NCI-H748 (cell line): ENCODE measurements at regions not wholly inside any gene's neighbourhood (a gene's known extent, or its start where the extent isn't known, plus 50 kb on each side); places are given as distances from the start of the nearest gene placed in this dataset.
"Not testable (repeated sequence)": the region's sequence is repeated elsewhere in the genome, so short reads cannot be mapped to it uniquely, and the experiment has no call there.

Experiments
- DNase-seq: peaks from one replicate; lab custom pipeline; 2025; ENCODE audit not compliant: unreplicated experiment; lab: John Stamatoyannopoulos, UW

DNA sequence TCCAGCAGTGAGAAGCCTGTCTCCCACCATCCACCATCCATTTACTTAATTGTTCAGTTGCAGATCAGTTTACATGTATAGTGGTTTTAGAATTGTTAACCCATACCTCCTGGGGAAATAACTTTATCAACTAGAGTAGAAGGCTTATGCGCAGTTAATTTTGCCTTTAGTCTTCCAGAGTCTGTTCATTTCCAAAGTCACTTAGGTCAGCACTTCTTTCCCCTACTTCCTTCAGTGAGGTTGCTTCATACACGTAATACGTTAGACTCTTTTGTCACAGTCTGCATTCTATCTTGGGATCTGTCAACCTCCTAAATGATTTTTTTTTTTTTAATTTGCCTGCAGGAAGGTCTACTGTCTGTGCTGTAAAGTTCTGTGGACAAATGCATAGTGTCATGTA is 495.6 kb upstream of the ISX start:
- no peak for DNase-seq

DNA sequence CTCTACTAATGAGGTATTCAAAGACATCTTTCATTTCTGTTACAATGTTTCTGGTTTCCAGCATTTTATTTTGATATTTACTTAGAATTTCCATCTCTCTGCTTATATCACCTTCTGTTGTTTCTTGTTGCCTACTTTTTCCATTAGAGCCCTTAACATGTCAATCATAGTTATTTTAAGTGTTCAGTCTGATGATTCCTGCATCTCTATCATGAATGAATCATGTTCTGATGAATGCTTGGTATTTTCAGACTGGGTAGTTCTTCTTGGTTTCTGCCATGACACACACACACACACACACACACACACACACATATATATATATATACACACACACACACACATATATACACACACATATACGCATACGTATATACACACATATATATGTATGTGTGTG is 486.4 kb upstream of the ISX start:
- DNase-seq: no peak

DNA sequence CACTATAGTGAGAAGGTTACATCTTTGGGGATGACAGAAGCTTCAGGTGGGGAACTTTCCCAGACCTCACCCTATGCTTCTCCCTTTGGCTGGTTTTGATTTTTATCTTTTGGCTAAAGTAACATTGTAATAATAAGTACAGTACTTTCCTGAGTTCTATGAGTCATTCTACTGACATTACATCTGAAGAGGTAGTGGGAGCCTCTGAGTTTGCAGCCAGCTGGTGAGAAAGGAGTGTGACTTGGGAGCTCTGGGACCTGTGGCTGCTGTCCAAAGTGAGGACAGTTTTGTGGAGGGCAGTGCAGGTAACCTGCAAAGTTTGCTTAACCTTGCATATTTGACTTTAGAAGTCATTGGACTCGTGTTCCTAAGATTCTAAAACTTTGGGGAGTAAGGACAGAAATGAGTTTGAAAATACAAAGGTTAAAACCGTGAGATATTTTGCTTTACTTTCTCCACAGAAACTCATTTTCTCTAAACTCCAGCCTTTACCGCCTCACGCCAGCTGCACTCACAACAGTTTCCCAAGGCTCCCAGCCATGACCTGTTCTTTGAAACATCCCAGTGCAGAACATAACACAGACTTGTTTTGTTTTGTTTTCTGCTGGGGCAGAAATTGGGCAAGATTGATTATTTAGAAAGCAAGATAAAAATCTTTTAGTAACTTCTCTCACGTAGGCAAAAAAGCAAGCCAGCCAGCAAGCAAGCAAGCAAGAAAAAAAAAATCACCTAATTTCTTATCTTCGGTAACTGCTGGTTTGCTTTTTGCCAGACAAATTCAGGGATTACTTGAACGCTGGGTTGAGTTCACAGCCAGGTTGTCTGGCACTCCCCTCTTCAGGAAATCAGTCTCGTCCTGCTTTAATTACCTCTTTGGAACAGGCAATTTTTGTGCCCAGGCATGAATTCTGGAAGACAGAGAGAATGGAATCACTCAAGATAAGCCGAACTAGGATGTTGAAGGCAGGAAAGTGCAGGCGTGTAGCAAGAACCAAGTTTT is 478.3 kb upstream of the ISX start:
- DNase-seq: no peak

DNA sequence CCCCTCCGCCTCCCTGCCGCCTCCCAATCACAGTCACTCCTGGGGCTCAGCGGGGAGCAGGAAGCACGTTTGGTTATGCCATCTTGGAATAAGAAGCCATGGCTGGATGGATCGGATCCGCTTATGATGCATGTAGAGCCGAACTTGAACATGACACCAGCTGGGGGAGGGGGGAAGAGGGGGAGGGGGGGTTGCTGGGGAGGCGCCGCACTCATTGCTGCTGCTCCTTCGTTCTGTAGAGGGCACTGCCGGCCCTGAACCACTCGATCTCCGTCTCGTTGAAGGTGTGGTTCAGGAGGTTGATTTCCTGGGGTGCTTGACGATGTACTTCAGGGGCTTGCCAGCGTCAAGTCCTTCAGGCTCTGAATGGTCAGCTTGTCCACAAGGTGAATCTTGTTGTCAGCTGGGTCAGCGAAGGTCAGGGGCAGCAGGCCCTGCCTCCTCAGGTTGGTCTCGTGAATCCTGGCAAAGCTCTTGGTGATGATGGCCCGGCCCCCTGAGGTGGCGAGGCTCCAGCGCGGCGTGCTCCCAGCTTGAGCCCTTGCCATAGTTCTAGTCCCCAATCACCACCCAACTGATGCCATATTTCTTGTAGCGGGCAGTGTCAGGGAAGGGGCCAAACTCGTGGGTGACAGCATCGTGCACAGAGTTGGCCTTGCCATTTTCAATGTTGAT is 476.9 kb upstream of the ISX start:
- DNase-seq: no peak

DNA sequence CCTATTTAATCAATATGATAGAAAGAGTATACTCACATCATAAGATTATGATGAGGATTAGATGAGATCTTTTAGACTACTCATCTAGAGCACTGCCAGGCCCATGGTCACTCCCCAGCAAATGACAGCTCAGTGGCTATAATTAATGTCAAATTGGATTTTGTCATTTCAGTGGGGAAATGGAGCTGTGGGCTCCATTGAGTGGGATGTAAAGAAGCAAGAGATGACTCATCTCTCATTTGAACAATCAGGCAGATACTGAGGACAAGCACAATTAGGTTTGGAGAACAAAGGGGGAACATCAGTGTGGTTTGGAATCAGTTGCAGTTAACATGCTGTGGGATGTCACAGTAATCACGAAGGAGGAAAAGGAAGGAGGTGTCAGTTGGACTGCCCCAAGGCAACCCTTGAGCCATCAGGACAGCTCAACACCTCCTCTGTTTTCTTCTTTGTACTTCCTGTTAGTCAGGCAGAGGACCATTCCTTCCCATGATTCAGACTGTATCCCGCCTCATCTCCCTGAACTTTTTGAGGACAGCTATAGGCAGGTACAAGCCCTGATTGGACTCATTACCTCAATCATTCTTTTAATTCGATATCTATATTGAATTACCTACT is 473.7 kb upstream of the ISX start:
- no peak for DNase-seq

DNA sequence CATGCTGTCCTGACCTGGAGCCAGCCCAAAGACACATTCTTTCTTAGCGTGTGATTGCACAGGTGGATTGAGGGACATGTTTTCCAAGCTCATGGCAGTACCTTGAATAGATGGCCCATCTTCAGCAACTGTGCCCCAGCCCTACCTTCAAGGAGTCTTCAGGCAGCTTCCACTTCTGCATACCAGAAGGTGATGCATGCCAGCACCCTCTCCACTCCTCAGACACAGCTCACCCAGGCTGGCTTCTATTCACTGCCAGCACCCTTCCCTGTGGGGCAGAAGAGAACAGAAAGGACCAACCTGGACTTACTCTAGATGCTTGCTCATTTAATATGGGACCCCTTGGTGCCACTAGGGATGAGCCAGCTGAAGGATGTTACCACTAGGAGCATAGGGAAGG is 466.4 kb upstream of the ISX start:
- no peak for DNase-seq

DNA sequence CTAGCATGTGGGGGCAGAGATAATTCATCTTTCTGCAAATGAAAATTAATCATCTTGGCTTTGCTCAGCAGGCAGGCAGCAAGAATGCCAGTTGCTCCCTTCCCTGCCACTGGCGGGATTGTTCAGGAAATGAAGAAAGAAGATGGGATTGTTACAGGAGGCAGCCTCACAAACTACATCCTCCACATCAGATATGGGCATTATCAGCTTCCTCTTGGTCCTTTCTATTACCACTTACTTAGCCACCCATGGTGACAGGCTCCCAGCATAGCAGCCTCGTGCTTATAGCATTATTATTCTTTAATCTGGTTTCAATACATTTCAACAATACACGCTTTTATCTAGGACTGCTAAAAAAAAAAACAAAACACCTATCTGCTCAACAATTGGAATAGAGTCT is 461.6 kb upstream of the ISX start:
- no peak for DNase-seq

DNA sequence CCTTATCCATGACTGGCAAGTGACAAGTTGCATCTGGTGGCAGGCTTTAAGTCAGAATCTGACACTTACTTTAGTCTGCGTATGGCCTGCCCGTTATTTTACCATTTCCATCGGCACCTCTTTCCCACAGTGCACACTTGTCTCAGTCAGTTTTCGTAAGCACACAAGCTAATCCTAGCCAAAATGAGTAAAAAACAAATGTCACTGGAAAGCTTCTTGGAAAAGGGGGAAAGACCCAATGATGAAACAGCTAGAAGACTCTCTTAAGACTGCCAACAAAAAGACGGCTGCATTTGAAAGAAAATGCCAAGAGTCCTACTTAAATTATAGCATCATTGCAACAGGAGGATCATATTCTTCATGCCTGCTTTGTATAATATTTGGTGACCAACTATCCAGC is 457.9 kb upstream of the ISX start:
- no peak for DNase-seq

DNA sequence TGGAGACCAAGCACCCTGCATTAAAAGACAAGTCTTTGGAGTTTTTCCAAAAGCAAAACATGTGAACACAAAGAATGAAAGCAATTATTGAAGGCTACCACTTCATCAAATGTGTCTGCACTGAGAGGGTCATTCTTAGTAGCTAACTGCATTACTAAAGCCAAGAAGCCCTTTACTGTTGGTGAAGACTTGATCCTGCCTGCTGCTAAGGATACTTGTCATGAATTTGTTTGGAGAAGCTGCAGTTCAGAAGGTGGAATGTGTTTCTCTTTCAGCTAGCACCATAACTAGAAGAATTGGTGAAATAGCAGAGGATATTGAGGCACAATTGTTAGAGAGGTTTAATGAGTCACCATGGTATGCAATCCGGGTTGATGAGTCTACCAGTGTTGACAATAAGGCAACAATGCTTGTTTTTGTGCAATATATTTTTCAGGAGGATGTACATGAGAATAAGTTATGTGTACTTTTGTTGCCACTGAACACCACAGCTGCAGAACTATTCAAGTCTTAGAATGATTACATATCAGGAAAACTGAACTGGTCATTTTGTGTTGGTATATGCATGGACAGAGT is 457.3 kb upstream of the ISX start:
- DNase-seq: no peak

DNA sequence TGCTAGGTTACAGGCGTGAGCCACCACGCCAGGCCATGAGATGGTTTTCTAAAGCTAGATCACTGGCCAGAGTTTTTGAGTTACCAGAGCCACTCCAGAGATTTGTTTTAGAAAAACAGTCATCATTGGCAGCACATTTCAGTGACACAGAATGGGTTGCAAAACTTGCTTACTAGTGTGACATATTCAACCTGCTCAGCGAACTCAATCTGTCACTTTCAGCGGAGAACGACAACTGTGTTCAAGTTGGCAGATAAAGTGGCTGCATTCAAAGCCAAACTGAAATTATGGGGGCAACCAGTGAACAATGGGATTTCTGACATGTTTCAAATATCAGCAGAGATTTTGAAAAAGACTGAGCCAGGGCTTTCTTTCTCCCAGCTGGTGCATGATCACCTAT is 456.3 kb upstream of the ISX start:
- no peak for DNase-seq

DNA sequence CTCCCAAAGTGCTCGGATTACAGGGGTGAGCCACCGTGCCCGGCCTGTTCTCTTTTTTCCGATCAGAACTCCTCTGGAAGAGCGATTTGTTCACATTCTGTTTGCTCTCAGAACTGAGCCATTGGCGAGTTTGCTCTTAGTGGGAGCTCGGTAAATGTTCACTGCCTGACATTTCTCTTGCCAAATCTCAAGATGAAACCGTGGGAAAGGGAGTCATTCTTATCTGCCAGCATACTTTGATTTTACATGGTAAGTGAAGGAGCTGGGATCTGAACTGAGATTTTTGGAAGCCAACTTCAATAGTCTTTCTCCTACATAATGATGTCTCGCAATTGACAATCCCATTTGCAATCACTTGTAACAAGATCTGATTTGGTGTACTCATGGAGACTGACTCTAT is 445.8 kb upstream of the ISX start:
- DNase-seq: no peak

DNA sequence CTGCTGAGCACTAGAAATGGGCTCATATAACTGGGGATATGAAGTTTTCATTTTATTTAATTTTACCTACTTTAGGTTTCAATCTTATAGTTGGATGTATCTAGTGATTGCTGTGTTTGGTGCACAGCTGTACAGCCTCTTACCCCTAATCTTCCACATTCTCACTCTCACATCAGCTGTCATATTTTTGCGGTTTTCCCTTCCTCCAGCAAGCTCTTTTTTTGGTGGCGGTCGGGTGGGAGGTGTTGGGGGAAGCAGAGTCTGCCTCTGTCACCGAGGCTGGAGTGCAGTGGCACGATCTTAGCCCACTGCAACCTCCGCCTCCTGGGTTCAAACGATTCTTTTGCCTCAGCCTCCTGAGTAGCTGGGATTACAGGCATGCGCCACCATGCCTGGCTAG is 445.1 kb upstream of the ISX start:
- no peak for DNase-seq

DNA sequence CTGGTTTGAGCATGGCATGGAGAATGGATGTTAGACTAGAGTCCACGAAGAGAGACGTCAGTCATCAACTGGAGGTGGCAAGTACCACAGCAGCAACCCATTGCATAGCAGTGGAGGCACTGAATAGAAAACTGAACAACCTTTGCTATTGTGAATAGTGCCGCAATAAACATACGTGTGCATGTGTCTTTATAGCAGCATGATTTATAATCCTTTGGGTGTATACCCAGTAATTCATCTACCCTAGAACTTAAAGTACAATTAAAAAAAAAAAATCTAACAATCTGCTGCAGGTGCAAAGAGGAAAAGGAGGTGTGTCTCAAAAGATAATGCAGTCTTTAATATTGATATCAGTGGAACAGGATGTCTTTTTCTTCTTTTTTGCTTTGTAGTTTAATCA is 443.4 kb upstream of the ISX start:
- no peak for DNase-seq

DNA sequence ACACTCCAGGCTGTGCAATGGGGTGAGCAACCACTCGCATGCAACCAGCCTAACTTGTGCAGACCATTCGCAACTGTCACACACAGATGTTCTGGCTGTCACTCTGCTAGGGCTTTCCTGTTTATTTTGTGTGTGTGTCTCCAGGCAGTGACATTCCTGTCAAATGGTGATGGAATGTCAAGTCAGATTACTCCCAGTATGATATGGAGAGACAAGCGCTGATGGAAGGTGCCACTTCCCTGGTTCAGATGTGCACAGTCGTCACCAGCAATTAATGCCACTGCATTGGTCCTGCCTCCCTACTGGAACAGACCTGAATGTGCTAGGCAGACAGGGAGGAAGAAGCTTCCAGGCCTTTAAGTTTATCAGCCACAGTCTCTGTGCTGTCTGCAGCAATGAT is 442.4 kb upstream of the ISX start:
- DNase-seq: no peak

DNA sequence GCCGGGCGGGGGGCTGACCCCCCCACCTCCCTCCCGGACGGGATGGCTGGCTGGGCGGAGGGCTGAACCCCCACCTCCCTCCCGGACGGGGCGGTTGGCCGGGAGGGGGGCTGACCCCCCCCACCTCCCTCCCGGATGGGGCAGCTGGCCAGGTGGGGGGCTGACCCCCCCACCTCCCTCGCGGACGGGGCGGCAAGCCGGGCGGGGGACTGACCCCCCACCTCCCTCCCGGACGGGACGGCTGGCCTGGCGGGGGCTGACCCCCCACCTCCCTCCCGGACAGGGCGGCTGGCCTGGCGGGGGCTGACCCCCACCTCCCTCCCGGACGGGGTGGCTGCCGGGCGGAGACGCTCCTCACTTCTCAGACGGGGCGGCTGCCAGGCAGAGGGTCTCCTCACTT is 440.1 kb upstream of the ISX start:
- not testable (repeated sequence) for DNase-seq

DNA sequence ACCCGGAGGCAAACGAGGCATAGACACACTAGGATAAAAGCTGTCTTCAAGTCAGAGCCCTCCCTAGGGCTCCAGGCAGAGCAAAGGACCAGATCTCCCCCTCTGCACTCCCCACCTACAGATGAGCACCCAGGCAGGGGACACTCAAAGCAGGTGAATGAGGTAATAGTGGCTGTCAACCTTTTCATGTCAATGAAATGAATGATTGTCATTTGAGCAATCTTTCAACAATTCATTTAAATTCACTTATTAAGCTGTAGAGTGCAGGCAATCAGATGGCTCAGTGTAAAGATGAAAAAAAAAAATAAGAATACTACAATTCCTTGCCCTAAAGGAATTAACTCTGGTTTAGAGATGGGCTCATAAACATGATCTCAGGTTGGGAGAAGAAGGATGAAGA is 427.8 kb upstream of the ISX start:
- DNase-seq: no peak

DNA sequence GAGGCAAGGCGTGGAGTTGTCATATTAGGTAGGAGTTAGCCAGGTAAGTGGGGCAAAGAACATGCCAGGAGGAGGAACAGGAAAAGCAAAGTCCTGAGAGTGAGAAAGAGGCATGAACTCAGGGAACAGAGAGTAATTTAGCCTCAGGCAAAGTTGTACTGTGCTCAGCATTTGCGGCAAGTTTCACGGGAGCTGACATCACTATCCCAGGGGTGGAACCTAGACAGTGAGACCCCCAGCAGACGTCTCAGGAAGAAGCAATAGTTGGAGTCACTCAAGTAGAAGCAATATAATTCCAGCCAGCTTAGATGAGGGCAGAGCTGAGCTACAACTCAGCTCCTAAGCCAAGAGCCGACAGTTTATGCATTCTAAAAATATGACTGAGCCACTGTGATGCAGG is 426.0 kb upstream of the ISX start:
- DNase-seq: no peak

DNA sequence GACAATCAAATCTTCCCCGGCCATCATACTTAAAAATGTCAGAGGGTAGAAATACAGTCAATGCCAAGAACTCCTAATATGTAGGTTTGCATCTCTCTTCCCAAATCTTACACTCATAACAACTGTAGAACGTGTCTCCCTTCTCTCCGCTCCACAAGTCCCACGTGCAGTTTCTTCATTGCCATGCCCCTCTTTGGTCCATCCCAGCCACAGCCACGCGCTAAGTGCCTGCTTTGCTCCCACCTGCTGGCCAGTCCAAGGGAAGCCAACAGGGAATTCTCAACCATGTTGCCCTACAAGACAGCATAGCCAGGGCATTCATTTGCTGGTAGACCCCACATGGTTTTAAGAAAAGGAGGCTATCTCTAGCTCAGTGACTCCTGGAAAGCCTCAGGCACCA is 420.6 kb upstream of the ISX start:
- no peak for DNase-seq

DNA sequence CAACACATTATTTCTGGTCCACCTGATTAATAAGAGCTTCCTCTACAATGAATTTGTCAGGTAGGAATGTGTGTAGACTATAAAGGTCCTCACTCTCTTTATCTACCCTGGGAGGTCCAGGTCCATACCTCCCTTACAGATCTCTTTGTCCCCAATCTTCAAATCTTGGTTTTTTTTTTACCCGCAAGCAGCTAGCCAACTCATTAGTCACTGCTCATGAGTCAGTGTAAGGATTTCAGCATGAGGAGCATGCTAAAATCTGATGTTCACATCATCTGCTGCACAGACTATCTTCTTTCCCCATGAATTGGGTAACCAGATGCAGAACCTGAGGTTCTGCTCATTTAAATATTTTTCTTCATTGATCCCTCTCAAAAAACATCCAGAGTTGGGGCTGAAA is 397.0 kb upstream of the ISX start:
- DNase-seq: no peak

DNA sequence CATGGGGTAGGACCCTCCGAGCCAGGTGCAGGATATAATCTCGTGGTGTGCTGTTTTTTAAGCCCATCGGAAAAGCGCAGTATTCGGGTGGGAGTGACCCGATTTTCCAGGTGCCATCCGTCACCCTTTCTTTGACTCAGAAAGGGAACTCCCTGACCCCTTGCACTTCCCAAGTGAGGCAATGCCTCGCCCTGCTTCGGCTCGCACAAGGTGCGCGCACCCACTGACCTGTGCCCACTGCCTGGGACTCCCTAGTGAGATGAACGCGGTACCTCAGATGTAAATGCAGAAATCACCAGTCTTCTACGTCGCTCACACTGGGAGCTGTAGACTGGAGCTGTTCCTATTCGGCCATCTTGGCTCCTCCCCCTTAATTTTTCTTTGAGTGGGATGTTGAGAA is 382.9 kb upstream of the ISX start:
- not testable (repeated sequence) for DNase-seq

DNA sequence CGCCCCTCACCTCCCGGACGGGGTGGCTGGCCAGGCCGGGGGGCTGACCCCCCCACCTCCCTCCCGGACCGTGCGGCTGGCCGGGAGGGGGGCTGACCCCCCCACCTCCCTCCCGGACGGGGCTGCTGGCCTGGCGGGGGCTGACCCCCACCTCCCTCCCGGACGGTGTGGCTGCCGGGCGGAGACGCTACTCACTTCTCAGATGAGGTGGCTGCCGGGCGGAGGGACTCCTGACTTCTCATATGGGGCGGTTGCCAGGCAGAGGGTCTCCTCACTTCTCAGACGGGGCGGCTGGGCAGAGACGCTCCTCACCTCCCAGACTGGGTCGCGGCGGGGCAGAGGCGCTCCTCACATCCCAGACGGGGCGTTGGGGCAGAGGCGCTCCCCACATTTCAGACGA is 381.7 kb upstream of the ISX start:
- DNase-seq: not testable (repeated sequence)

DNA sequence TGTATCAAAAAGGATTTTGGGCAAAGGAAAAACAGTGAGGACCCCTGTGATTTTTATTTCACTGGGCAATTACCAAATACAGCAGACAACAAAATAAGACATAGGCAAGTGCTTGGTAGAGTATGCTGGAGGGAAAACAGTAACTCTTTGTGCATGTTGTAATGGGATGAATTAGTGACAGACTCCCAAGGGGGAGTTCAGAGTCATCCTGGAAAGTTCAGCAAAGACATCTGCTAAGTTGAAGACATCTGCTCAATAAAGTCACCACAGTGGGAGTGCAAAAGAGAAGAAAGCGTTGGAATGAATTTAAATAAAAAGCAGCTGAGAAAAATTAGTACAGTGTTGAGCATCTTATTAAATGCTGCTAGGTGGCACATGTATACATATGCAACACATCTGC is 378.8 kb upstream of the ISX start:
- no peak for DNase-seq
